ENCODE measurements at regions not wholly inside any gene's neighbourhood (a gene's known extent, or its start where the extent isn't known, plus 50 kb on each side); places are given as distances from the start of the nearest gene placed in this dataset.

- in situ Hi-C loops (cut with MboI) (no loop called here), intact Hi-C loops (cut with micrococcal nuclease) (no loop called here)
- POLR2A ChIA-PET: no interaction called here
- Histone ChIP-seq H3K4me1 (replicated peaks in 1 of 2; ENCODE audit: control insufficient read depth in 2 of 2, insufficient read depth in 2 of 2, low read length in 2 of 2) (no peaks in the 10 kb centered on the region), H3K36me3 (ENCODE audit: control insufficient read depth, insufficient read depth, low read length) (no peaks in the 10 kb centered on the region), H3K9ac (ENCODE audit: insufficient read depth in 1 of 2, low read depth in 2 of 2, low read length in 2 of 2) (no peak overlapping the region), H3K4me2 (ENCODE audit: insufficient read depth, low read length) (no peak overlapping the region), H3K79me2 (ENCODE audit: control insufficient read depth, insufficient read depth, low read length) (peaks cover 81% of the 10 kb centered on the region), H3K4me3 (no peak overlapping the region), H3K9me3 (replicated peaks; ENCODE audit: control insufficient read depth, insufficient read depth, low read depth, low read length) (0 out of 2 replicates have a peak, but pooled peaks cover 4% of the 10 kb centered on the region), H3K9me1 (ENCODE audit: control insufficient read depth, insufficient read depth, low read length) (no peaks in the 10 kb centered on the region), H2AFZ (ENCODE audit: low read depth, low read length) (no peak overlapping the region), H3K27ac (ENCODE audit: extremely low read depth, low read depth, low read length) (no peak overlapping the region), H4K20me1 (replicated peaks; ENCODE audit: control insufficient read depth, insufficient read depth, low read length) (no peaks in the 10 kb centered on the region), H3K27me3 (ENCODE audit: control insufficient read depth in 2 of 2, insufficient read depth in 2 of 2, low read length in 2 of 2) (no peaks in the 10 kb centered on the region)
- ATAC-seq (no peak), DNase-seq (ENCODE audit: extremely low read depth in 1 of 4, low spot score in 3 of 4) (no peak), FAIRE-seq (no peak)
- CTCF ChIA-PET (ENCODE audit: low intra/inter-chr PET ratio): no interaction called here
- no TSS peak for BruUV-seq (replicated peaks)
- WGBS (ENCODE audit: insufficient coverage, low coverage, missing lambda C conversion rate): 64% methylated on average over 3 of the region's 3 CpGs
- TF ChIP-seq ZNF316 (IDR thresholded peaks at IDR 0.05) (peak; percentile 91), C11orf30 (IDR thresholded peaks at IDR 0.05; ENCODE audit: low read depth) (peak; percentile 77), L3MBTL2 (IDR thresholded peaks at IDR 0.05) (no peak), DDX20 (tag; IDR thresholded peaks at IDR 0.05; ENCODE audit: low read depth) (no peak), ZNF217 (CRISPR knock-in tag; IDR thresholded peaks at IDR 0.05) (no peak), ETV6 (IDR thresholded peaks at IDR 0.05; ENCODE audit: borderline replicate concordance in 1 of 2, low read depth in 2 of 2, low read length in 1 of 2) (no peak), ETV6 (CRISPR knock-in tag; IDR thresholded peaks at IDR 0.05; ENCODE audit: borderline replicate concordance) (no peak), MAFK (IDR thresholded peaks at IDR 0.05; ENCODE audit: low read length) (peak; percentile 51; the same call in 1 of the 2 replicates), MAFF (IDR thresholded peaks at IDR 0.05; ENCODE audit: low read length) (peak; percentile 63)
Observed at GRCh38 chr6:140168365-140168764, 793.9 kb upstream of the CITED2 start.

Measured in K562 (cell line).